ENCODE measurements at regions not wholly inside any gene's neighbourhood (a gene's known extent, or its start where the extent isn't known, plus 50 kb on each side); places are given as distances from the start of the nearest gene placed in this dataset.

- no peak for TF ChIP-seq POLR2A (IDR thresholded peaks at IDR 0.05)
- no peak for TF ChIP-seq CTCF (IDR thresholded peaks at IDR 0.05)
These were observed 82.9 kb upstream of the GDF10 start for GRCh38 chr10:47217113-47217512.

Data from vagina (tissue), 2 donors.